Lower leg skin (tissue), 4 donors: ENCODE measurements at regions not wholly inside any gene's neighbourhood (a gene's known extent, or its start where the extent isn't known, plus 50 kb on each side); places are given as distances from the start of the nearest gene placed in this dataset.
A peak's percentile ranks its signal among the peaks of the same experiment; 100 is the strongest.

ENCODE experiments used
- DNase-seq, 2 donors: peaks; one replicate each; pipeline ENCODE4 v3.0.0-alpha.2; 2019; ENCODE audit warnings: low spot score in 2 of 2
- H3K4me3 ChIP-seq: fragments of 200-600 bp; sonication (generic); 2 replicates; pipeline ENCODE4 v1.5.1; 2017; ENCODE audit warnings: mild to moderate bottlenecking, low read depth; ENCODE audit not compliant: poor library complexity, severe bottlenecking
- CTCF ChIP-seq, 3 donors: fragments of 450-650 bp; IDR thresholded peaks; one replicate each; pipeline ENCODE4 v1.5.1; 2016; ENCODE audit warnings: antibody characterized with exemption in 3 of 3, mild to moderate bottlenecking in 3 of 3, moderate library complexity in 2 of 3
- POLR2A ChIP-seq, 2 donors: fragments of 450-650 bp; IDR thresholded peaks; one replicate each; pipeline ENCODE4 v1.6.1; 2016 to 2017; ENCODE audit warnings: antibody characterized with exemption in 2 of 2, mild to moderate bottlenecking in 1 of 2, moderate library complexity in 1 of 2
- WGBS, 2 donors: methylation state at CpG; one replicate each; pipeline ENCODE4 v1.1.5; 2018; 5-methylcytosine and 5-hydroxymethylcytosine counted together
- intact Hi-C: fragments of 100-400 bp; cut with DNase I; formaldehyde crosslinking; loops from one replicate; pipeline ENCODE4 v1.15.0; 2023; ENCODE audit warnings: low total_unique reads

- no peak for TF ChIP-seq POLR2A (IDR thresholded peaks at IDR 0.05)
- no peak for TF ChIP-seq CTCF (IDR thresholded peaks at IDR 0.05)
- no peak for DNase-seq
- intact Hi-C loops: loop anchor here (10.0 kb wide), 1 partner anchor 1348 kb away; no protein-coding TSS in a partner anchor
- no peak overlapping the region for H3K4me3 ChIP-seq
Measured at GRCh38 chr21:15592957-15593356, 136.8 kb upstream of the USP25 start.

GRCh38 chr21:15601390-15601789, 128.4 kb upstream of the USP25 start:
- no peak overlapping the region for H3K4me3 ChIP-seq
- DNase-seq: no peak
- intact Hi-C loops: no loop called here

GRCh38 chr21:15604413-15604812, 125.4 kb upstream of the USP25 start:
- TF ChIP-seq POLR2A (IDR thresholded peaks at IDR 0.05): no peak
- no peak for TF ChIP-seq CTCF (IDR thresholded peaks at IDR 0.05)
- no peak overlapping the region for H3K4me3 ChIP-seq
- peak in 1 of 2 donors; percentile 28 for DNase-seq
- 11 to 16% methylated on average over 2 of the region's 2 CpGs for WGBS, 2 donors
- intact Hi-C loops: no loop called here

More at GRCh38 chr21:15601390-15601789, 128.4 kb upstream of the USP25 start:
- TF ChIP-seq POLR2A (IDR thresholded peaks at IDR 0.05): no peak
- no peak for TF ChIP-seq CTCF (IDR thresholded peaks at IDR 0.05)

GRCh38 chr21:15614766-15615165, 115.0 kb upstream of the USP25 start:
- 45 to 53% methylated on average over 1 of the region's 1 CpG for WGBS, 2 donors
- intact Hi-C loops: no loop called here
- H3K4me3 ChIP-seq: no peak overlapping the region
- TF ChIP-seq CTCF (IDR thresholded peaks at IDR 0.05): no peak
- TF ChIP-seq POLR2A (IDR thresholded peaks at IDR 0.05): no peak
- no peak for DNase-seq

- no peak overlapping the region for H3K4me3 ChIP-seq
- TF ChIP-seq POLR2A (IDR thresholded peaks at IDR 0.05) (no peak), CTCF (IDR thresholded peaks at IDR 0.05) (no peak)
- intact Hi-C loops: no loop called here
- 69 to 81% methylated on average over 2 of the region's 2 CpGs for WGBS, 2 donors
- no peak for DNase-seq
Measured at GRCh38 chr21:15616864-15617574, 112.8 kb upstream of the USP25 start.

- no peak for DNase-seq
- intact Hi-C loops: no loop called here
- 10 to 14% methylated on average over 3 of the region's 3 CpGs for WGBS, 2 donors
Measured at GRCh38 chr21:15617964-15618363, 111.8 kb upstream of the USP25 start.

More at GRCh38 chr21:15617964-15618363, 111.8 kb upstream of the USP25 start:
- H3K4me3 ChIP-seq: no peak overlapping the region
- TF ChIP-seq POLR2A (IDR thresholded peaks at IDR 0.05) (no peak), CTCF (IDR thresholded peaks at IDR 0.05) (no peak)
